HG03280 (cell line): ENCODE measurements at regions not wholly inside any gene's neighbourhood (a gene's known extent, or its start where the extent isn't known, plus 50 kb on each side); places are given as distances from the start of the nearest gene placed in this dataset.
"Not testable (repeated sequence)": the region's sequence is repeated elsewhere in the genome, so short reads cannot be mapped to it uniquely, and the experiment has no call there.

Source experiments
- ATAC-seq: cut with Tn5 transposase; IDR thresholded peaks from one replicate; pipeline ENCODE4 v1.9.1; 2021; ENCODE audit warnings: mild to moderate bottlenecking, moderate library complexity; ENCODE audit not compliant: unreplicated experiment

DNA sequence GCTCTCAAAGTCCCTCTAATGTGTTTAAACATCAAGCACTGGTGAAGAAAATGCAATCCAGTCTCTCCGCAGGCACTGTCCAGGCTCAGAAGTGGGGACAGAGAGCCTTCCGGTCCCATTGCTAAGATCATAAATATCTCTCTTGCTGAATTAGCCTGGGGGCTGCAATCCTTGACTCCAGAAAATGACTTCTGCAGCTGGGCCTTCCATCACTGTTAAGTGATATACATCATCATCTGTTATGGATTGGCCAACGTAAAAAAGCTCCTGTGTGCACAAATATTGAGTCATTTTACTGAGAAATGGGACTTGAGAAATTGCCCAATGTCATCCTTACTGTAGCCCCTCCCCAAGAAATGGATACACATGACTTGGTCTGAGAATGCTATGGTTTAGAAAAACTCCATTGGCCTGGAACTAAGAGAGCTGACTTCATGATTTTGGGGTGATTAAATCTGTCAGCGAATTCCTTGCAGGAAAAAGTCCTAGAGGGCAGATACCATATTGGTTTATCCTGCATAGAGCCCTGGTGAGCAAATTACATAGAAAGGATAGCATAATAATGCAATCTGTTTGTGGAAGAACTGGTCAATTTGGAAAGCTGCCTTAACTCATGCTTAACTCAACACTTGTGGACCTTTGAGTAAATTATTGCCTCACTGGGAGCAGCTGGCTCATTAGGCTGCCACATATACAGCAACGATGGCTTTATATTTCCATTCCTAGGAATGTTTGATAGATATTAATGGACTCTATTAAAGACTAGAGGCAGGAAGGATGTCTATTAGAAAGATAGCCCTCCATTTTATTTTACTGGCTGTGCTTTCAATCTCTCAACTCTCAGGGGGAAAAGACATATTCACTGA, 346.1 kb downstream of the GBA3 start:
- no peak for ATAC-seq

DNA sequence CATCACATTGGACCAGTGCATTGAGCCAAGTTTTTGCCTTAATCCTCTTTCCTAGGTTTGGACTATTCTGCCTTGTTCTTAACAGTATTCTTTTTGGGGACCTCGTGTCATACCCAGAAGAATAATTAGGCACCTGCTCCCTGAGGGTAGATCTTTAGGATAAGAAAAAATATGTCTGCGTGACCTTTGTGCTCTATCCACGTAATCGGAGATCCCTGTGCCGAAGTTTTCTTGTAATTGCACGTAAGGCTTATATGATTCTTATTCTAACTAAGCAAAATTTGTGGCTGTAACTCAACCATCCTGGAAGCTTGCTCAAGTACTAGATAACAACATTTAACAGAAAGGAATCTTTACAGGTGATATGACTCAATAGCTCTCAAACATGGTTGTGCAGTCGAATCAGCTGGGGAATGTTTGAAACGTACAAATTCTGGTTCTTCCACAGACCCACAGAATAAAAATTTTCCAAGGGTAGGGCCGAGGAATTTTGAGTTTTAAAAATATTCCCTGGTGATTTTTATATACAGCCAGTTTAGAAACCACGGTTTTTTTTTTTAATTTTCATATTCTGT, 344.3 kb downstream of the GBA3 start:
- ATAC-seq = no peak

DNA sequence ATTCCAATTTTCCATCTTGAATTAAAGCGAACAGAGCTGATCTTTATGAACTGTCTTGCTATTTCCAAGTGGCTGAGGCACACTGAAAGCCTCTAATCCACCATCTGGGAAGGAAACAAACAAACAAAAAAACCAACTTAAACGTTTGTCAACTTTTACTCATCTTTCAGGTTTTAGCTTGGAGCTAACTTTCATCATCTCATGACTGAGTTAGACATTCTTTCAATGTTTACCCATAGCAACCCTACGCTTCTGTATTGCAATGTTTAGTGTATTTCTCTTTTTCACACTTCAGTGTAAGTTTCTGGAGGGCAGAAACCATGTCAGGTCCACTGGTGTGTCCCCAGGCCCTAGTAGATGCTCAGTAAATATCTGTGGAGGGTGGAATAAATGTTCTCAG, 343.8 kb downstream of the GBA3 start:
- ATAC-seq = no peak

DNA sequence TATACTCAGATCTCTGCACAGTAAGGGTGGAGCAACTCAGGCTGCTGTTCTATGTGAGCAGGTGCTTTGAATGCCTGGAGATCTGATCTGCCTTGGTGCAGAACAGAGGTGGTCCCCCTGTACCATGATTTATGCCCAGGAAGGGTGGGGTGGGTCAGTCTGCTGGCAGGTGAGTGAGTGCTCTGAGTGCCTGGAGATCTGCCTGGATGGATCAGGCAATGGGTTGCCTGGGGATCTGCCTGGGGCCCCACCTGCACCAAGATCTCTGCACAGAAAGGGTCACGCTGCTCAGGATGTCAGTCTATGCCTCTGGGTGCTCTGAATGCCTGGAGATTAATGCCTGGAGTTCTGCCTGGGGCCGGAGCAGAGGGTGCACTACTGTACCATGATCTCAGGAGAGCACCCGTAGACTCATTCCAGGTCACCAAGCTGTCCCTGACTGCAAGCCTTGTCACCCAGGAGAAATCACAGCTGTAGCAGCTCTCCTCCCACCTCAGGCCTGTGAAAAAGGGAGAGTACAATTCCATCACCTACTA, 342.9 kb downstream of the GBA3 start:
- ATAC-seq = no peak

DNA sequence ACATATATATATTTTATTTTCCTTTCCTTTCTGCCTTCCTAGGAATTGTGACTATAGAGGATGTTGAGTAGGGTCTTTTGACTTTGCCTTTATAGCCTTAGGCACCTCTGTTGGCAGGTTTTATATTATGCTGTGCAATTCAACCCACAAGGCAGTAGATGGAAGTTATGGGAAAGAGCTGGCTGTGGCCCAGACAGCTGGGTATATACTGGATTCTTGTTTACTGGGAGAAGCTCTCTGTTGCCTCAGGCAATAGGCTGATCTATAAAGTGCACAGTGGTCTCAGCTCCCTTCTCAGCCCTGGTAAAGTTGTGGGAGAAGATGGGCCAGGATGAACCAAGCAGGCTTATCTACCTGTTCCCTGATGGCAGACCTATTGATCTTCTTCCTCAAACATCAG, 342.0 kb downstream of the GBA3 start:
- no peak for ATAC-seq

DNA sequence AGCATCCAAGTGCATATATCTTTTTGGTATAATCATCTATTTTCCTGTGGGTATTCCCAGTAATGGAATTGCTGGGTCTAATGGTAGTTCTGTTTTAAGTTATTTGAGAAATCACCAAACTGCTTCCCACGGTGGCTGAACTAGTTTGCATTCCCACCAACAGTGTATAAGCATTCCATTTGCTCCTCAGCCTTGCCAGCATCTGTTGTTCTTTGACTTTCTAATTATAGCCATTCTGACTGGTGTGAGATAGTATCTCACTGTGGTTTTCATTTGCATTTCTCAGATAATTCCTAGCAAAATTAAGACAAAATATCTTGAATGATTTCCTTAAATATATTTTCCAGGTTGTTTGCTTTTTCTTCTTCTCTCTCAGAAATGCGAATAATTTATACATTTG, 341.1 kb downstream of the GBA3 start:
- no peak for ATAC-seq

DNA sequence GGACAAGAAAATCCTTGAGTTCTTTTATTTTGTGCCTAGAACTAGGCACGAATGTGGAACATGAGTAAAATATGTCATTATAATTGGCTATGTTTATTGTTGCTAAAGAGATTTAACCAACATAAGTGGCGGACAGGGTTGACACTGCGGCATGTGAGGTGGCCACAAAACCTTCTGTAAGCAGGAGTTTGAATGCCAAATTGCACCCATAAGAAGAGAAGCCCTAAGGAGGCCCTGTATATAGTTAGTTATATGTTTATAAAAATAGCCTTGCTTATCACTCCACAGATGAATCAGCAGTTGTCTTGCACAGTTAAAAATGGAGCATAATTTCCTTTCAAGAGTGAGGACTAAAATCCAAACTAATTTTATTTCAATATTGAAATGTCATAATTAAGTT, 336.1 kb downstream of the GBA3 start:
- no peak for ATAC-seq

DNA sequence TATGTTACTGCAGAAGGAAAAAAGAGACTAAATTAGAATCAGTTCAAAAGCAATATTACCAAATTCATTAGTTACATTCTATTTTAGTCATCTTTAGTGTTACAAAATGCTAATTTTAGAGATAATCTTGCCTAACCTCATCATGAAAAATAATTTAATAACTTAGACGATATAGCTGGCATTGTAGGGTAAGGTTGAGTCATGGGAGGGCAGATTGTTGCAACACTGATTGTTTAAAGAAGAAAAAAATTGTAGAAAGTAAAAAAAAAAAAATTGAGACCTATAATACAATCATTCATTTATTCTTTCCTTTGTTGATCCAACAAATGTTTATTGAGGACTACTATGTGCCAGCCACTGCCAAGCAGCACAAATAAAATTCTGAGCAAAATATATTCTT, 330.9 kb downstream of the GBA3 start:
- no peak for ATAC-seq

DNA sequence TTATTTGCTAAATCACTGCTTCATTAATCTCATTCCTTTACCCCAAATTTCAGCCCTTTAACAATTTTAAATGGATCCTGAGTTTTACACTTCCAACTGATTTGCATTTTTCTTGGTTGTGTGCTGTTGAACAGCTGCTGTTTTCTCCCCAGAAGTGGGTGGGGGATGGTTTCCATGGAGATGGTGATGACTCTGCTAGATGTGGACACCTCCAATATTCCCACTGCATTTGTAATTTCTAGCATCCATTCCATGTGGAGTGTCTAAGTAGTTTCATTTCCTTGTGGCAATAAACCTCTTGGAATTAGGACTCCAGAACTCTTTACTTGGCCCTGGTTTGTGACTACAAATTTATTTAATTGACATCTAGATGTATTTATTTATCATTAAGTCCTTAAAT, 330.4 kb downstream of the GBA3 start:
- no peak for ATAC-seq

DNA sequence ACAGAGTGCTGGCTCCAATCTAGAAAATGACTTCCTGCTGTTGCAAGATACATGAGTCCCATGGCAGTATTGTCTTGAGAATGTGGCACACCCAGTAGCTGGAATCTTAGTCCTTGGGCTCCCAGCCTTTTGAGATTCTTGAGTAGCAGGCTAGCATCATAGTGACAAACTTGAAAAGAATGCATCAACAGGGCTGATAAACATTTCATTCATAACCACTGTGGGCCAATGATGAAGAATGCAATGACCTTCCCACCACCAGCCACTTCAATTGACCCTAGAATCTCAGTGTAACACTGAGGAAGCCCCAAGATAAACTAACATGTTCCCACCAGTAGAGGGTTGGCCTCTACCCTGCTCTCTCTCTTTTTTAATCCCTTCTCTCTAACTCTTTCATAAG, 329.3 kb downstream of the GBA3 start:
- ATAC-seq = no peak

DNA sequence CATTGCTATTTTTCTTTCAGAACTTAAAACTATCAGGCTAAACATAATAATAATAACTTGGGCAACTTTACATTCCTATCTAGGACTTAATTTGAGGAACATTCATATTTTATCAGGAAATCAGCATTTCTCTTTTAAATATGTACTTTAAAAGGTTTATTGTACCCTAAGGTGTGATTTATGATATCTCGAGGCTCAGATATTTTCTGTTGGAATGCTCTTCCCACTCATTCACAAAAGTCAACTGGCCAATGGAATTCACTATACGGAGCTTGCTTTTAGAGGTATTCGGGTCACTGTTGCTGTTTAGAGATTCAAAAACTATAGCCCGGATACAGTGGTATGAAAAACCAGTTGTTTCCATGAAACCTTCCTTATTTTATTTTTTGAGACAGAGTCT, 328.3 kb downstream of the GBA3 start:
- ATAC-seq = no peak

DNA sequence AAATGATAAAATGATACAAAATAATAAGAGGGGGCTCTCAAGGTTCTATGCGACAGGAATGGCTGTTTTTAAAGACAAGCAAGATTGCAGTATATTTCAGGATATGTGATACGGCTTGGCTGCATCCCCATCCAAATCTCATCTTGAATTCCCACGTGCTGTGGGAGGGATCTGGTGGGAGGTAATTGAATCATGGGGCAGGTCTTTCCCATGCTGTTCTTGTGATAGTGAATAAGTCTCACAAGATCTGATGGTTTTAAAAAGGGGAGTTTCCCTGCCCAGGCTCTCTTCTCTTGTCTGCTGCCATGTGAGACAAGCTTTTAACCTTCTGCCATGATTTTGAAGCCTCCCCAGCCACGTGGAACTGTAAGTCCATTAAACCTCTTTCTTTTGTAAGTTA, 327.7 kb downstream of the GBA3 start:
- ATAC-seq = not testable (repeated sequence)

DNA sequence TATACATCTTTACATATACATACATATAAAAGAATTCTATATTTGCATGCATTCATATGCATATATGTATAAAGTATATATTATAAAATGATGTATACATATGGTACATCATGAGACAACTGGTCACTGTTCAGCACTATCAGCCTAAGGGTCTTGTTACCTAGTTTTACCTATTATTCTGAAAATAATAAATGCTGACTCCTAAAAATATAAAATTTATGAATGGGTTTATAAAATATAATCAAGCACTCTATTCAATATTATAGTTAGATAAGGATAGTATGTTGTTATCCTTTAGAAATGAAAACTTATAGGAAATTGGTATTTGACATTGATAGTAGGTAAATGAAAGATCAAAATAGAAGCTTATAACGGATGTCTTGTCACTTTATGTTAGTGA, 324.2 kb downstream of the GBA3 start:
- ATAC-seq = no peak

DNA sequence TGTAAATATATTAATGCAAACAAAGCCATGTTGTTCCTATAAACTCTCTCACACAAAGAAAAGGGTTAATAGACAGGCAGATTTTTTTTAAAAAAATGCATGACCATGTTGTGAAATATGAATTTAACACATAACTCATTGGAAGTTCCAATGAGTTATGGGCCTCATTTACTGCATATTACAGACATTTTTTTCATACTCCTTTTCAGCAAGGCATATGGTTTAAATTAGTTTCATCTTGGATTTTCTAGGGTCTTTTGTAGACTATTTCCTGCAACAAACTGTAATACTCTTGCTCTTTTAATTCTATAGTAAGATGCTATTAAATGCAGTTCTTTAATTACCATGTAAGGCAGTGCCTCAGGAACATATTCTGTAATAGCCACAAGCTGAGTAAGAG, 323.1 kb downstream of the GBA3 start:
- ATAC-seq = no peak

DNA sequence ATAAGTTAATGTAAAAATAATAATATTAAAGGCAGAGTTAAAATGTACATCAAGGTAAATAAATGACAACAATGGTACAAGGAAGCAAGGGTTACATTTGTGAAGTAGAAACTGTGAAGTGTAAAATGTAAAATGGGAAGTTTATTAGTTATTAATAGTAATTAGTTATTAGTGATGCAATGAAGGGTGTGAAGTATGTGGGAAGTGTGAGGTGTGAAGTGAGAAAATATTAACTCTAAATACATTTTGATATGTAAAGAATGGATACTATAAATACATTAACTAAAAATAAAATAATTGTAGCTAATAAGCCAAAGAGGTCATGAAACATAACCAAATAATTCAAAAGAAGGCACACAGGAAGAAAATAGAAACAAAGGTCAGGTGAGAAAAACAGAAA, 316.4 kb downstream of the GBA3 start:
- ATAC-seq = no peak

DNA sequence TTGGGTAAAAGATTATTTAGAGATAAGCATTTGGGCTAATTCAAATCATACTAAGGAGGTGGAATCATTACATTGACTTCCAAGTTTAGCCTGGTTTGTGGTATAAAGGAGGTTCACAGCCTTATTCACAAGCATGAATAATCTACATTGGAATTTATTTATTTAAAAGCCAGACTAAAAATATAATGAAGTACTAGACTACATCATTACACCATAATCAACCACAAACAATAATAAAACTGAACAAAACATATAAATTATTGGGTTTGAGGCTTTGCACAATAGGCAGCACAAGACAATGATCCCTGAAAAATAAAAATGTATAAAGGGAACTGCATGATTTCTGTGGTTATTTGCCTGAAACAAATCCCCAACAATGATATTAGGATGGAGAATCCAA, 314.0 kb downstream of the GBA3 start:
- ATAC-seq = no peak

DNA sequence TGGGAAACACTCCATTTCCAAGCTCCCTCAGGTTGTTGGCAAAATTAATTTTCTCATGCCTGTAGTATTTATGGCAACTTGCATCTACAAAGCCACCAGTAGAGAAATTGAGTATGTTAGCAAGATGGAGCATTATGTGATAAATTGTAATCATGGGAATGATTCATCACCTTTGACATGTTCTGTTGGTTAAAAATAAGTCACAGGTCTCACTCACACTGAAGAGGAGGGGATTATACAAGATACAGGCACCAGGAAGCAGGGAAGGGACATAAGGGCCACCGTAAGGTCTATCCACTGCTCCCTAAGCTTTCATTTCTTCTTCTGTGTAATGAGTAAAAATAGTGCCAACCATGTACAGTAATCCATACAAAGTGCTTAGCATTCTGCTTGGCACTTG, 313.0 kb downstream of the GBA3 start:
- no peak for ATAC-seq

DNA sequence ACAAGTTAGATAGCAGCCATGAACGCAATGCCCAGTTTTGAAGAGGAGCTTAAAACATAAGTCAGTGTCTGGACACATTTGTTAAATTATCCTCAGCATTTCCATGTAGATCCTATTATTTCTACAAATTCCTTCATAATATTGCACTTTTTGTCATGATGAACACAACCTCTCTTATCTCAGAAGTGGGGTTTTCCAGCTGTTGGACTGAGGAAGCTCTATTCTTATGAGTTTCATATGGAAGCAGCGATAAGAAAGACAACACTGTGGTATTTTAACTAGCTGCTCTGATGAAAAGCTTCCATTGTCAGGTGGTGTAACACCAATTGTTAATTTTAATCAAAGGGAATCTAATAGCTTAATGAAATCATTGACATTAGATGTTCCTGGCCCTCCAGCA, 308.7 kb downstream of the GBA3 start:
- ATAC-seq = no peak

DNA sequence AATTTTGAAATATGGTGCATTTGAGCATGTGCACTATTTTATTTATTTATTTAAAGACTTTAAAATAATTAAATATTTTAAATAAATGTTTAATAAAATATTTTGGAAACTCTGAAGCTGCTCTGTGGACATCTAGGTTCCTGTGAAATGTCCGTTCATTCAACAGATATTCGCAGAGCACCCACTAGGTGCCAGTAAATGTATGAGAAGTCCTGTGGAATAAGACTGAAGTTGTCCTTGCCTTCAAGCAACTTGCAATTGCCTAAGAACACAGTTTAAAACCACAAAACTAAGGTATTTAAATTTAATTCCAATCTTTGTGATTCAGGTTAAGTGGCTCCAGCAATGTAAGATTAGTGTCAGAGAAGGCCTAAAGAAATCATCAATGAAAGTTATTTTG, 306.7 kb downstream of the GBA3 start:
- ATAC-seq = no peak

DNA sequence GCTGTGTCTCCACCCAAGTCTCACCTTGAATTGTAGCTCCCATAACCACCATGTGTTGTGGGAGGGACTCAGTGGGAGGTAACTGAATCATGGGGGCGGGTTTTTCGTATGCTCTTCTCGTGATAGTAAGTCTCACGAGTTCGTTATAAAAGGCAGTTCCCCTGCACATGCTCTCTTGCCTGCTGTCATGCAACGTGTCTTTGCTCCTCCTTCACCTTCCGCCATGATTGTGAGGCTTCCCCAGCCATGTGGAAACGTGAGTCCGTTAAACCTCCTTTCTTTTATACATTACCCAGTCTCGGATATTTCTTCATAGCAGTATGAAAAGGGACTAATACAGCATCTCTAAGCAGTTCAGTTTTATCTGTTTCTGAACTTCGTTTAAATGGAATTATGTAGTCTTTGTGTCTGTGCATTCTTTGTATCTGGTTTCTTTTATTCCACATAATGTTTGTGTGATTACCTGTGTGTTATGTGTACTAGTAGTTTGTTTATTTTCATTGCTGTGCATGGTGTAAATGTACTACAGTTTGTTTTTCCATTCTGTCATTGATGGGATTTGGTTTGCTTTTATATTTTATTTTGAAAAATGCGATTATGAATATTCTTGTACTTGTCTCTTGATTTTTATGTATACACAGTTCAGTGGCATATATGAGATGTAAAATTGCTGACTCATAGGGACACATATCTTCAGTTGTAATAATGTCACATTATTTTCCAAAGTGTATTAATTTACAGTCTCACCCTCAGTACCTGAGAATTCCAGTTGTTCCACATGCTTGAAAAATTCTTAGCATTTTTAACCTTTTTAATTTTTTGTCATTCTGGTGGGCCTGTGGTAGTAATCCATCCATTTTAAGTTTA, 304.9 kb downstream of the GBA3 start:
- ATAC-seq = no peak

DNA sequence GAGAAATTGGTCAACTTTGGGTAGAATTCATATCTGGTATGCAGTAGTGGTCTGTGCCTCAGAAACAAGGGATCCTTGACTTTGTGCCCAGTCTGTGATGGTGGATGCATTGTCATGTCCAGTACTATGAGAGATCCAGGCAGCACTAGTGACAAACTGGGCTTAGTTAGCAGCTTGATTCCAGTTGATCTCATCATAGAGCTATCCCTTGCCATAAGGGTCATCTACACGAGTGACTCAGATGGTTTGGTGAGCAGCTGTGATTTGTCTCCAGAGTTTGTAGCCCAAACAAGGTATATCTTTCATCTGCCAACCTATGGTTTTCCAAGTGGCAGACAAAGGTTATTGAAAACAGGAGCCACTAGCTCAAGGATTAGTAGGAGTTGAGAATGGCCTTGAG, 298.8 kb downstream of the GBA3 start:
- no peak for ATAC-seq

DNA sequence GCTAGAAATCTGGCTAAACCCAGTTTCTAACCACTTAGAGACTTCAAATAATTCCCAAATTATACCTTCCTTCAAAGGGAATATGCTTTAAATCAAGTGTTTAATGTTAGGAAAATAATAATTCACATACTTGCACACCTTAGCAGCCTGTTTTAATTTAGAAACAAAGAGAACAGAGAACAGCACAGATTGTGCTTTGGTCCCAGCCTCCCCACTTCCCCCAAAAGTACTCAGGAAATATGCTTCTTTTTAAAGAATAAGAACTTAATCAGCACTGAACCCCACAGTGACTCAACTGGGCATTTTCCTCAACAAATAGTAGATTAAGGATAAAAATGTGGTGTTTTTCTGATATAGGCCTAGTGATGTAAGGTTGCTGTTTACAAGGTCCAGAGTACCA, 295.8 kb downstream of the GBA3 start:
- no peak for ATAC-seq
